ENCODE measurements at regions not wholly inside any gene's neighbourhood (a gene's known extent, or its start where the extent isn't known, plus 50 kb on each side); places are given as distances from the start of the nearest gene placed in this dataset.

- Histone ChIP-seq H3K27ac (ENCODE audit: low read depth, low read length) (no peak overlapping the region), H3K4me1 (ENCODE audit: control insufficient read depth, insufficient read depth, low read length) (no peaks in the 10 kb centered on the region), H3K4me3 (ENCODE audit: low read depth, low read length) (no peak overlapping the region), H3K9me3 (ENCODE audit: control insufficient read depth, insufficient read depth, low read length) (no peaks in the 10 kb centered on the region), H3K36me3 (ENCODE audit: control insufficient read depth, insufficient read depth, low read length) (no peaks in the 10 kb centered on the region), H3K9ac (ENCODE audit: low read depth, low read length) (no peak overlapping the region), H3K27me3 (ENCODE audit: control insufficient read depth, insufficient read depth, low read length) (no peaks in the 10 kb centered on the region)
Observed at GRCh38 chr20:11832397-11832796, 85.3 kb upstream of the BTBD3 start.

GRCh38 chr20:11832851-11833250, 84.8 kb upstream of the BTBD3 start:
- Histone ChIP-seq H3K27ac (ENCODE audit: low read depth, low read length) (no peak overlapping the region), H3K4me1 (ENCODE audit: control insufficient read depth, insufficient read depth, low read length) (no peaks in the 10 kb centered on the region), H3K9ac (ENCODE audit: low read depth, low read length) (no peak overlapping the region), H3K27me3 (ENCODE audit: control insufficient read depth, insufficient read depth, low read length) (no peaks in the 10 kb centered on the region), H3K4me3 (ENCODE audit: low read depth, low read length) (no peak overlapping the region), H3K9me3 (ENCODE audit: control insufficient read depth, insufficient read depth, low read length) (no peaks in the 10 kb centered on the region), H3K36me3 (ENCODE audit: control insufficient read depth, insufficient read depth, low read length) (no peaks in the 10 kb centered on the region)

- H3K9me3 ChIP-seq (ENCODE audit: control insufficient read depth, insufficient read depth, low read length): no peaks in the 10 kb centered on the region
- H3K36me3 ChIP-seq (ENCODE audit: control insufficient read depth, insufficient read depth, low read length): no peaks in the 10 kb centered on the region
- H3K9ac ChIP-seq (ENCODE audit: low read depth, low read length): no peak overlapping the region
- H3K4me3 ChIP-seq (ENCODE audit: low read depth, low read length): no peak overlapping the region
- no peak overlapping the region for H3K27ac ChIP-seq (ENCODE audit: low read depth, low read length)
- H3K27me3 ChIP-seq (ENCODE audit: control insufficient read depth, insufficient read depth, low read length): no peaks in the 10 kb centered on the region
- no peaks in the 10 kb centered on the region for H3K4me1 ChIP-seq (ENCODE audit: control insufficient read depth, insufficient read depth, low read length)
Observed at GRCh38 chr20:11833825-11834224, 83.9 kb upstream of the BTBD3 start.

- Histone ChIP-seq H3K9me3 (ENCODE audit: control insufficient read depth, insufficient read depth, low read length) (no peaks in the 10 kb centered on the region), H3K4me1 (ENCODE audit: control insufficient read depth, insufficient read depth, low read length) (no peaks in the 10 kb centered on the region), H3K27ac (ENCODE audit: low read depth, low read length) (no peak overlapping the region), H3K9ac (ENCODE audit: low read depth, low read length) (no peak overlapping the region), H3K27me3 (ENCODE audit: control insufficient read depth, insufficient read depth, low read length) (no peaks in the 10 kb centered on the region), H3K4me3 (ENCODE audit: low read depth, low read length) (no peak overlapping the region), H3K36me3 (ENCODE audit: control insufficient read depth, insufficient read depth, low read length) (no peaks in the 10 kb centered on the region)
Observed at GRCh38 chr20:11838076-11838636, 79.5 kb upstream of the BTBD3 start.

- H3K9me3 ChIP-seq (ENCODE audit: control insufficient read depth, insufficient read depth, low read length): no peaks in the 10 kb centered on the region
- no peak overlapping the region for H3K27ac ChIP-seq (ENCODE audit: low read depth, low read length)
- no peaks in the 10 kb centered on the region for H3K36me3 ChIP-seq (ENCODE audit: control insufficient read depth, insufficient read depth, low read length)
Observed at GRCh38 chr20:11841972-11842461, 75.7 kb upstream of the BTBD3 start.

GRCh38 chr20:11843289-11843688, 74.4 kb upstream of the BTBD3 start:
- H3K4me3 ChIP-seq (ENCODE audit: low read depth, low read length): no peak overlapping the region
- no peaks in the 10 kb centered on the region for H3K27me3 ChIP-seq (ENCODE audit: control insufficient read depth, insufficient read depth, low read length)
- H3K4me1 ChIP-seq (ENCODE audit: control insufficient read depth, insufficient read depth, low read length): no peaks in the 10 kb centered on the region
- H3K27ac ChIP-seq (ENCODE audit: low read depth, low read length): no peak overlapping the region
- H3K9ac ChIP-seq (ENCODE audit: low read depth, low read length): no peak overlapping the region
- no peaks in the 10 kb centered on the region for H3K9me3 ChIP-seq (ENCODE audit: control insufficient read depth, insufficient read depth, low read length)
- no peaks in the 10 kb centered on the region for H3K36me3 ChIP-seq (ENCODE audit: control insufficient read depth, insufficient read depth, low read length)

More at GRCh38 chr20:11841972-11842461, 75.7 kb upstream of the BTBD3 start:
- Histone ChIP-seq H3K4me3 (ENCODE audit: low read depth, low read length) (no peak overlapping the region), H3K9ac (ENCODE audit: low read depth, low read length) (no peak overlapping the region), H3K27me3 (ENCODE audit: control insufficient read depth, insufficient read depth, low read length) (no peaks in the 10 kb centered on the region), H3K4me1 (ENCODE audit: control insufficient read depth, insufficient read depth, low read length) (no peaks in the 10 kb centered on the region)

- no peaks in the 10 kb centered on the region for H3K27me3 ChIP-seq (ENCODE audit: control insufficient read depth, insufficient read depth, low read length)
- H3K4me3 ChIP-seq (ENCODE audit: low read depth, low read length): no peak overlapping the region
- H3K9ac ChIP-seq (ENCODE audit: low read depth, low read length): no peak overlapping the region
- peaks cover 6% of the 10 kb centered on the region for H3K4me1 ChIP-seq (ENCODE audit: control insufficient read depth, insufficient read depth, low read length)
- no peak overlapping the region for H3K27ac ChIP-seq (ENCODE audit: low read depth, low read length)
- no peaks in the 10 kb centered on the region for H3K9me3 ChIP-seq (ENCODE audit: control insufficient read depth, insufficient read depth, low read length)
- H3K36me3 ChIP-seq (ENCODE audit: control insufficient read depth, insufficient read depth, low read length): no peaks in the 10 kb centered on the region
Observed at GRCh38 chr20:11844691-11845090, 73.0 kb upstream of the BTBD3 start.

- Histone ChIP-seq H3K4me1 (ENCODE audit: control insufficient read depth, insufficient read depth, low read length) (peaks cover 9% of the 10 kb centered on the region), H3K9me3 (ENCODE audit: control insufficient read depth, insufficient read depth, low read length) (no peaks in the 10 kb centered on the region), H3K27ac (ENCODE audit: low read depth, low read length) (no peak overlapping the region)
Observed at GRCh38 chr20:11845340-11845739, 72.4 kb upstream of the BTBD3 start.

GRCh38 chr20:11846131-11846530, 71.6 kb upstream of the BTBD3 start:
- peaks cover 12% of the 10 kb centered on the region for H3K4me1 ChIP-seq (ENCODE audit: control insufficient read depth, insufficient read depth, low read length)
- H3K4me3 ChIP-seq (ENCODE audit: low read depth, low read length): no peak overlapping the region
- no peaks in the 10 kb centered on the region for H3K9me3 ChIP-seq (ENCODE audit: control insufficient read depth, insufficient read depth, low read length)
- H3K27me3 ChIP-seq (ENCODE audit: control insufficient read depth, insufficient read depth, low read length): no peaks in the 10 kb centered on the region
- no peak overlapping the region for H3K9ac ChIP-seq (ENCODE audit: low read depth, low read length)
- H3K27ac ChIP-seq (ENCODE audit: low read depth, low read length): no peak overlapping the region
- no peaks in the 10 kb centered on the region for H3K36me3 ChIP-seq (ENCODE audit: control insufficient read depth, insufficient read depth, low read length)

More at GRCh38 chr20:11845340-11845739, 72.4 kb upstream of the BTBD3 start:
- no peak overlapping the region for H3K9ac ChIP-seq (ENCODE audit: low read depth, low read length)
- H3K36me3 ChIP-seq (ENCODE audit: control insufficient read depth, insufficient read depth, low read length): no peaks in the 10 kb centered on the region
- H3K27me3 ChIP-seq (ENCODE audit: control insufficient read depth, insufficient read depth, low read length): no peaks in the 10 kb centered on the region
- H3K4me3 ChIP-seq (ENCODE audit: low read depth, low read length): no peak overlapping the region

GRCh38 chr20:11847827-11848226, 69.9 kb upstream of the BTBD3 start:
- no peaks in the 10 kb centered on the region for H3K36me3 ChIP-seq (ENCODE audit: control insufficient read depth, insufficient read depth, low read length)
- no peaks in the 10 kb centered on the region for H3K9me3 ChIP-seq (ENCODE audit: control insufficient read depth, insufficient read depth, low read length)
- no peak overlapping the region for H3K9ac ChIP-seq (ENCODE audit: low read depth, low read length)
- no peaks in the 10 kb centered on the region for H3K27me3 ChIP-seq (ENCODE audit: control insufficient read depth, insufficient read depth, low read length)
- H3K4me3 ChIP-seq (ENCODE audit: low read depth, low read length): no peak overlapping the region
- no peak overlapping the region for H3K27ac ChIP-seq (ENCODE audit: low read depth, low read length)
- H3K4me1 ChIP-seq (ENCODE audit: control insufficient read depth, insufficient read depth, low read length): peaks cover 12% of the 10 kb centered on the region

- Histone ChIP-seq H3K4me3 (ENCODE audit: low read depth, low read length) (no peak overlapping the region), H3K27me3 (ENCODE audit: control insufficient read depth, insufficient read depth, low read length) (no peaks in the 10 kb centered on the region), H3K4me1 (ENCODE audit: control insufficient read depth, insufficient read depth, low read length) (peaks cover 12% of the 10 kb centered on the region), H3K9ac (ENCODE audit: low read depth, low read length) (0 out of 2 replicates have a peak overlapping the region, but pooled peaks have one; percentile 25), H3K9me3 (ENCODE audit: control insufficient read depth, insufficient read depth, low read length) (no peaks in the 10 kb centered on the region), H3K36me3 (ENCODE audit: control insufficient read depth, insufficient read depth, low read length) (no peaks in the 10 kb centered on the region), H3K27ac (ENCODE audit: low read depth, low read length) (no peak overlapping the region)
Observed at GRCh38 chr20:11849270-11849915, 68.3 kb upstream of the BTBD3 start.

Measured in HUES48 (cell line).